Spleen (tissue), 7 donors: ENCODE measurements at regions not wholly inside any gene's neighbourhood (a gene's known extent, or its start where the extent isn't known, plus 50 kb on each side); places are given as distances from the start of the nearest gene placed in this dataset.

Experiments used
- POLR2A ChIP-seq, 3 donors: fragments of 450-650 bp; IDR thresholded peaks; one replicate each; pipeline ENCODE4 v1.5.1; 2017; ENCODE audit warnings: antibody characterized with exemption in 3 of 3, mild to moderate bottlenecking in 1 of 3
- POLR2AphosphoS5 ChIP-seq, 3 donors: sonication (generic); formaldehyde crosslinking; IDR thresholded peaks; one replicate each; pipeline ENCODE4 v1.5.1; 2017; ENCODE audit warnings: antibody characterized with exemption in 3 of 3
- TF ChIP-seq, protein P1 (sequence below), 11 experiments: fragments of 200-600 bp in 7 of 11; fragments of 450-650 bp in 4 of 11; sonication (generic) in 4 of 11; IDR thresholded peaks in 8 of 11; conservative IDR thresholded peaks in 3 of 11; 1 replicate in 7 of 11; 2 replicates in 4 of 11; pipeline versions ENCODE4 v1.4.0 to v1.8.0; 2016 to 2021; ENCODE audit warnings: antibody characterized with exemption in 11 of 11, inconsistent platforms in 4 of 11, mild to moderate bottlenecking in 1 of 11
- donor health status: DM: no; HTN: no; CAD: no; lungs with moderate emphysema.
- donor health status: DM: no; HTN: no; CAD: no.
- donor health status: DM: no; HTN: no; CAD: no.

DNA sequence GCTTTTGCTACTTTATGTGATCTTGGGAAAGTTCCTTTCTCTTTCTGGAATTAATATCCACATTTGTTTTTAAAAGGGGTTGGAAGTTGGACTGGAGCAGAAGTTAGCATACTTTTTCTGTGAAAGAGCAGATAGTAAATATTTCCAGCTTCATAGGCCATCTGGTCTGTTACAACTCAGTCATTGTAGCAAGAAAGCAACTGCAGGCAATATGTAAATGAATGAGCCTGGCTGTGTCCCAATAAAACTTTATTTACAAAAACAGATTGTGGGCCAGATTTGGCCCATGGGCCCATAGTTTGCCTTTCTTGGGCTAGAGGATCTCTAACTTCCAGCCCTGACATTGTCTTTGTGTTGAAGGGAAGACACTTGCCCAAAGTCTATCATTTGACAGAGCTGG is 104.4 kb downstream of the ACTL7B start:
- TF ChIP-seq, protein P1, sequence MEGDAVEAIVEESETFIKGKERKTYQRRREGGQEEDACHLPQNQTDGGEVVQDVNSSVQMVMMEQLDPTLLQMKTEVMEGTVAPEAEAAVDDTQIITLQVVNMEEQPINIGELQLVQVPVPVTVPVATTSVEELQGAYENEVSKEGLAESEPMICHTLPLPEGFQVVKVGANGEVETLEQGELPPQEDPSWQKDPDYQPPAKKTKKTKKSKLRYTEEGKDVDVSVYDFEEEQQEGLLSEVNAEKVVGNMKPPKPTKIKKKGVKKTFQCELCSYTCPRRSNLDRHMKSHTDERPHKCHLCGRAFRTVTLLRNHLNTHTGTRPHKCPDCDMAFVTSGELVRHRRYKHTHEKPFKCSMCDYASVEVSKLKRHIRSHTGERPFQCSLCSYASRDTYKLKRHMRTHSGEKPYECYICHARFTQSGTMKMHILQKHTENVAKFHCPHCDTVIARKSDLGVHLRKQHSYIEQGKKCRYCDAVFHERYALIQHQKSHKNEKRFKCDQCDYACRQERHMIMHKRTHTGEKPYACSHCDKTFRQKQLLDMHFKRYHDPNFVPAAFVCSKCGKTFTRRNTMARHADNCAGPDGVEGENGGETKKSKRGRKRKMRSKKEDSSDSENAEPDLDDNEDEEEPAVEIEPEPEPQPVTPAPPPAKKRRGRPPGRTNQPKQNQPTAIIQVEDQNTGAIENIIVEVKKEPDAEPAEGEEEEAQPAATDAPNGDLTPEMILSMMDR (IDR thresholded peaks at IDR 0.05 in 8 of 11, conservative IDR thresholded peaks at IDR 0.05 in 3 of 11) = no peak
- TF ChIP-seq POLR2AphosphoS5 (IDR thresholded peaks at IDR 0.05) (no peak), POLR2A (IDR thresholded peaks at IDR 0.05) (no peak)
